ENCODE measurements at regions not wholly inside any gene's neighbourhood (a gene's known extent, or its start where the extent isn't known, plus 50 kb on each side); places are given as distances from the start of the nearest gene placed in this dataset.

DNA sequence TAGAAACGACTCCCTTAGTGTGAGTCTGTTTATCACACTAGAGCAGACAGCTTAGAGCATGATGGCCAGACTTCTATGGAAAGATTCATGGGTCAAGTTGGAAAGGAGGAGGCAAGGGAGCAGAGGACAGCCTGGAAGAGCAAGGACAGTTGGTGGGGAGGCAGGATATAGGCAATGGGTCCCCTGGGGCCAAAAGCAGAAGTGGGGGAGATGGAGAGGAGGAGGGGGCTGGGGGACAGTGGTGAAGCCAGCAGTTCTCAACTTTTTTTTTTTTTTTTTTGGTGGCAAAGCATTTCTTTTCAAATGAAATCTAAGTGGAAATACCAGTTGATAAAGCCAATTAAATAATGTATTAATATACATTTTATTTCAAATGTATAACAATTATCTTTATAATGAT is 197.9 kb downstream of the HRH4 start:
- H3K27ac ChIP-seq (replicated peaks) = peak overlapping the region; percentile 58
- no peak overlapping the region for H3K4me3 ChIP-seq
- TF ChIP-seq, protein P1, sequence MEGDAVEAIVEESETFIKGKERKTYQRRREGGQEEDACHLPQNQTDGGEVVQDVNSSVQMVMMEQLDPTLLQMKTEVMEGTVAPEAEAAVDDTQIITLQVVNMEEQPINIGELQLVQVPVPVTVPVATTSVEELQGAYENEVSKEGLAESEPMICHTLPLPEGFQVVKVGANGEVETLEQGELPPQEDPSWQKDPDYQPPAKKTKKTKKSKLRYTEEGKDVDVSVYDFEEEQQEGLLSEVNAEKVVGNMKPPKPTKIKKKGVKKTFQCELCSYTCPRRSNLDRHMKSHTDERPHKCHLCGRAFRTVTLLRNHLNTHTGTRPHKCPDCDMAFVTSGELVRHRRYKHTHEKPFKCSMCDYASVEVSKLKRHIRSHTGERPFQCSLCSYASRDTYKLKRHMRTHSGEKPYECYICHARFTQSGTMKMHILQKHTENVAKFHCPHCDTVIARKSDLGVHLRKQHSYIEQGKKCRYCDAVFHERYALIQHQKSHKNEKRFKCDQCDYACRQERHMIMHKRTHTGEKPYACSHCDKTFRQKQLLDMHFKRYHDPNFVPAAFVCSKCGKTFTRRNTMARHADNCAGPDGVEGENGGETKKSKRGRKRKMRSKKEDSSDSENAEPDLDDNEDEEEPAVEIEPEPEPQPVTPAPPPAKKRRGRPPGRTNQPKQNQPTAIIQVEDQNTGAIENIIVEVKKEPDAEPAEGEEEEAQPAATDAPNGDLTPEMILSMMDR (IDR thresholded peaks at IDR 0.05; ENCODE audit: borderline replicate concordance) = no peak
- peaks cover 38% of the 10 kb centered on the region for H3K4me1 ChIP-seq
- H3K36me3 ChIP-seq = no peaks in the 10 kb centered on the region
- intact Hi-C loops (cut with micrococcal nuclease) = no loop called here
- H3K27me3 ChIP-seq (ENCODE audit: low read depth) = no peaks in the 10 kb centered on the region
- DNase-seq = no peak
- no peaks in the 10 kb centered on the region for H3K9me3 ChIP-seq (replicated peaks)

DNA sequence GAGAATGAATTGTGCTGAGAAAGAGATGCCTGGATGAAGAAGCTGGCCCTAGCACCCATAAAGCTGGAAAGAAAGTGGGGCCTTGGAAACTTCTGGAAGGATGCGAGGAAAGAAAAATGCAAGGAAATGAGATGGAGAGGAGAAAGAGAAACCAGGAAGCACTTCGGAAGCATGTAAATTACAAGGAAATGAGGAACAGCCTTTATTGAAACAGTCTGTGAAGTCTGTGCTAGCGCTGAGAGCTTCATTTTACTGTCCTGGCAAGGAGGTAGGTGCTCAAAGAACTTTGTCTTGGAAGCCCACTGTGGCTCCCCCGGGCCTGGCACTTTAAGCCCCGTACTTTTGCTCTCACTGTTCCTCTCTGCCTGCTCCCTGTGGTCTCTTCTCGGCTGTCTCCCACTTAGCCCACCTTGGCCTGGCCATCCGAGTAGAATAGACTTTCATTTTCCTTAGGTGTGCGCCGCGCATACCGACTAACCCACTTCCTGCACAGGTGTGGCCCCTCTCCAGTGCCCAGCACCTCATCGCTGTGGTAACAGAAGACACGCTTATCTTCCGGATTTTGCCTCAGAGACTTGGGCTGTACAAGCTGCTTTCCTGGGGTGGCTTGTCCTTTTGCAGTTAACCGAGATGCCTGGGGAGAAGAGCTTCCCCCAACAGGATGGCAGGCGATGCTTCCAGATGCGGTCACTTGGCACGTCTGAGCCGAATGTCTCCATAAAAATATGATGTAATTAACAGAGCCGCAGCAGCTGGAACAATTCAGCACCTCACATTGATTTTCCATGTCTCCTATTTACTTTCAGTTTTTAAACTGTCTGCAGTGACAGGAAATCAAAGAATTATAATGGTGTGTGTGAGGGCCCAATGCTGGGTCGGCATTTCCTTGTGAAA is 199.6 kb downstream of the HRH4 start:
- TF ChIP-seq, protein P1 (IDR thresholded peaks at IDR 0.05; ENCODE audit: borderline replicate concordance) = no peak
- no peaks in the 10 kb centered on the region for H3K36me3 ChIP-seq
- H3K4me3 ChIP-seq = peak overlapping the region; percentile 63
- no peaks in the 10 kb centered on the region for H3K9me3 ChIP-seq (replicated peaks)
- H3K27me3 ChIP-seq (ENCODE audit: low read depth) = no peaks in the 10 kb centered on the region
- intact Hi-C loops (cut with micrococcal nuclease) = no loop called here
- DNase-seq = peak; percentile 53
- peaks cover 38% of the 10 kb centered on the region for H3K4me1 ChIP-seq
- H3K27ac ChIP-seq (replicated peaks) = peak overlapping the region; percentile 79

DNA sequence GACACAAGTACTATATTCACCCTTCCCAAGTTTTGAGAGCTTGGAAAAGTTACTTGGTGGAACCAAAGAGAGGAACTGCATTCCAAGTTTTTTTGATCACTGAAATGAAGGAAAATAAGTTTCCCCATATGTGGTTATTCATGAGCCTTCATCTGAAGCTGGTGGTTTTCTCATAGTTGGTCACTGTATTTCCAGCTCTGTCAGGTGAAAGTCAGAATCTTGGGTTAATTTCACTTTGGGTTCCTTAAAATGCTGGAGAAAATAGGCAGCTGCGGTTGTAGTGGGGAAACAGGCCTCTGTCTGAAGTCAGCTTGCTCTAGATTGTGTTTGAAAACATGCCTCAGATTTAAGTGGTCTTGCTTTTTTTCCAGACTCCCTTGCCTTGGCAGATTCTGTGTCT is 200.5 kb downstream of the HRH4 start:
- H3K36me3 ChIP-seq = no peaks in the 10 kb centered on the region
- intact Hi-C loops (cut with micrococcal nuclease) = no loop called here
- H3K27ac ChIP-seq (replicated peaks) = peak overlapping the region; percentile 79

DNA sequence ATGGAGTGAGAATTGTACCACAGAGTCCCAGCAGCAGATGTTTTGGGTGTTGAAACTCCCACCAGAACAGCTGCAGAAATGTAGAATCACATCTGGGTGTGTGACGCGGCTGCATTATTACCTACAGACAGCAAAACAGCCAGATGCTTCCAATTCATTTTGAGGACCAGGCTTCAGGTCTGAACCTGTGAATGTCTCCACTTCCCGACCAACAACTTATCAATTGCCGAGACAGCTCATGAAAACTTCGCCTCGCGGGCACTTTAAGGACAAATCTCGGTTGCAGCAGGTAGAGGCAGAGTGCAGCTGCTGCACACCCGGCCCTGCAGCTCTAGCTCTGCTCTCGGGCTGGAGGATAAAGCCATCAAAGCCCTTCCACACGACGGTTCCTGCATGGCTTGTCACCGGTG is 202.0 kb downstream of the HRH4 start:
- H3K4me1 ChIP-seq = peaks cover 31% of the 10 kb centered on the region
- no peaks in the 10 kb centered on the region for H3K27me3 ChIP-seq (ENCODE audit: low read depth)
- no peak overlapping the region for H3K4me3 ChIP-seq
- no peaks in the 10 kb centered on the region for H3K9me3 ChIP-seq (replicated peaks)
- no peaks in the 10 kb centered on the region for H3K36me3 ChIP-seq
- peak overlapping the region; percentile 23 for H3K27ac ChIP-seq (replicated peaks)
- intact Hi-C loops (cut with micrococcal nuclease) = no loop called here
- TF ChIP-seq, protein P1 (IDR thresholded peaks at IDR 0.05; ENCODE audit: borderline replicate concordance) = no peak
- no peak for DNase-seq

More for the DNA sequence above, 200.5 kb downstream of the HRH4 start:
- H3K27me3 ChIP-seq (ENCODE audit: low read depth) = no peaks in the 10 kb centered on the region
- H3K4me1 ChIP-seq = peaks cover 38% of the 10 kb centered on the region
- DNase-seq = no peak
- TF ChIP-seq, protein P1 (IDR thresholded peaks at IDR 0.05; ENCODE audit: borderline replicate concordance) = no peak
- H3K4me3 ChIP-seq = peak overlapping the region; percentile 63
- H3K9me3 ChIP-seq (replicated peaks) = no peaks in the 10 kb centered on the region

DNA sequence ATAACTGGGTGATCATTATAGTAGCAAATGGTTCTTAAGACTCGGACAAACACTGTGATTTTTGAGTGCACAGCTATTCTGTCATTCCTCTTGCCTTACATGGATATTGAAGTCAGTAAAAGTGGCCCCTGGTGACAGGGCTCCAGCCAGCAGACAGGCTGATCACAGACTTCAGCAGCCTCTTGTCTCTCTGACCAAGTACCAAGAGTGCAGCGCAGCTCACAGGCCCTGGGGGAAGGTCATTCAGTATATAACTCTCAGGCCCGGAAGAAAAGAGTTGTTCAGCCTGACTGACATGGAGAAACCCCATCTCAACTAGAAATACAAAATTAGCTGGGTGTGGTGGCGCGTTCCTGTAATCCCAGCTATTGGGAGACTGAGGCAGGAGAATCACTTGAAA is 202.6 kb downstream of the HRH4 start:
- TF ChIP-seq, protein P1 (IDR thresholded peaks at IDR 0.05; ENCODE audit: borderline replicate concordance) = no peak
- Histone ChIP-seq H3K4me3 (no peak overlapping the region), H3K4me1 (peaks cover 26% of the 10 kb centered on the region), H3K36me3 (no peaks in the 10 kb centered on the region), H3K27ac (replicated peaks) (peak overlapping the region; percentile 23), H3K27me3 (ENCODE audit: low read depth) (no peaks in the 10 kb centered on the region), H3K9me3 (replicated peaks) (no peaks in the 10 kb centered on the region)
- intact Hi-C loops (cut with micrococcal nuclease) = no loop called here
- DNase-seq = no peak

Data from left ventricle myocardium inferior (tissue), 1 donor.